ENCODE measurements at regions not wholly inside any gene's neighbourhood (a gene's known extent, or its start where the extent isn't known, plus 50 kb on each side); places are given as distances from the start of the nearest gene placed in this dataset.

DNA sequence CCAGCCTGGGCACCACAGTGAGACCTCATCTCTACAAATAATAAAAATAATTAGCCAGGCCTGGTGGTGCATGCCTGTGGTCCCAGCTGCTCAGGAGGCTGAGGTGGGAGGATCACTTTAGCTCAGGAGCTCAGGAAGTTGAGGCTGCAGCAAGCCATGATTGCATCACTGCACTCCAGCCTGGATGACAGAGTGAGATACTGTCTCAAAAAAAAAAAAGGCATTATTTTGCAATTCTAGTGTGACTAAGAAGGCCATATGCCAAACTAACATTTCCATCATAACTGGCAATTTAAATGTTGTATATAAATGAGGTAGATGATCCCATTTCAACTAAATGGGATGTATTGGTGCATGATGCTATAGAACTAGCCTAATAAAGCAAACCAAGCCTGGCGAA is 632.8 kb upstream of the KLF12 start:
- TF ChIP-seq, protein P1, sequence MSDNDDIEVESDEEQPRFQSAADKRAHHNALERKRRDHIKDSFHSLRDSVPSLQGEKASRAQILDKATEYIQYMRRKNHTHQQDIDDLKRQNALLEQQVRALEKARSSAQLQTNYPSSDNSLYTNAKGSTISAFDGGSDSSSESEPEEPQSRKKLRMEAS (IDR thresholded peaks at IDR 0.05; ENCODE audit: low read depth, low read length): no peak
- TF ChIP-seq, protein P2, sequence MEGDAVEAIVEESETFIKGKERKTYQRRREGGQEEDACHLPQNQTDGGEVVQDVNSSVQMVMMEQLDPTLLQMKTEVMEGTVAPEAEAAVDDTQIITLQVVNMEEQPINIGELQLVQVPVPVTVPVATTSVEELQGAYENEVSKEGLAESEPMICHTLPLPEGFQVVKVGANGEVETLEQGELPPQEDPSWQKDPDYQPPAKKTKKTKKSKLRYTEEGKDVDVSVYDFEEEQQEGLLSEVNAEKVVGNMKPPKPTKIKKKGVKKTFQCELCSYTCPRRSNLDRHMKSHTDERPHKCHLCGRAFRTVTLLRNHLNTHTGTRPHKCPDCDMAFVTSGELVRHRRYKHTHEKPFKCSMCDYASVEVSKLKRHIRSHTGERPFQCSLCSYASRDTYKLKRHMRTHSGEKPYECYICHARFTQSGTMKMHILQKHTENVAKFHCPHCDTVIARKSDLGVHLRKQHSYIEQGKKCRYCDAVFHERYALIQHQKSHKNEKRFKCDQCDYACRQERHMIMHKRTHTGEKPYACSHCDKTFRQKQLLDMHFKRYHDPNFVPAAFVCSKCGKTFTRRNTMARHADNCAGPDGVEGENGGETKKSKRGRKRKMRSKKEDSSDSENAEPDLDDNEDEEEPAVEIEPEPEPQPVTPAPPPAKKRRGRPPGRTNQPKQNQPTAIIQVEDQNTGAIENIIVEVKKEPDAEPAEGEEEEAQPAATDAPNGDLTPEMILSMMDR (IDR thresholded peaks at IDR 0.05; ENCODE audit: low read depth, low read length): no peak
- no peak for TF ChIP-seq POLR2A (IDR thresholded peaks at IDR 0.05; ENCODE audit: extremely low read depth, insufficient read length)
- no peak for TF ChIP-seq MYC (IDR thresholded peaks at IDR 0.05; ENCODE audit: low read depth, low read length)

All from NB4 (cell line).